OCI-LY3 (cell line): ENCODE measurements at regions not wholly inside any gene's neighbourhood (a gene's known extent, or its start where the extent isn't known, plus 50 kb on each side); places are given as distances from the start of the nearest gene placed in this dataset.

ENCODE experiments used
- EZH2phosphoT487 ChIP-seq: fragments of 200-600 bp; shearing (Covaris generic); IDR thresholded peaks from 2 replicates; pipeline ENCODE4 v1.6.1; 2018; ENCODE audit warnings: antibody characterized with exemption, mixed run types, low read depth
- TF ChIP-seq, protein P1 (sequence below): fragments of 200-600, 300-600 bp; sonication (generic); IDR thresholded peaks from 2 replicates; pipeline ENCODE4 v1.5.1; 2014; ENCODE audit warnings: antibody characterized with exemption, low read length, low read depth

DNA sequence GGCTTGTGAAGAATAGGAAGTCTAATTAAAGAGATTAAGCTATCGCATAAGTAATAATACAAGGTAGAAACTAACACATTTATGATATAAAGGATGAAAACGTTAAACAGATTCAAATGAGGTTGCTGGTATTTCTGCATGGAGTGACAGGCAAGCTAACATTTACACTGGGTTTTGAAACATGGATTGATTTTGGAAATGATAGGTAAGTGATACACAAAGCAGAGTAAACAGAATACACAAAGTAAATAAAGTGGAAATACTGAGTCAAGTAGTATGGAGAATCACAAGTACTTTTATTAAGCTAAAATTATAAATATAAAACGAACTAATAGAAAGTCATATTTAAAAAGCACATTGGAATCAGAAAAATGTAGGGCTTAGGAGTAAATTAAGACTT, 665.3 kb downstream of the STPG2 start:
- TF ChIP-seq, protein P1, sequence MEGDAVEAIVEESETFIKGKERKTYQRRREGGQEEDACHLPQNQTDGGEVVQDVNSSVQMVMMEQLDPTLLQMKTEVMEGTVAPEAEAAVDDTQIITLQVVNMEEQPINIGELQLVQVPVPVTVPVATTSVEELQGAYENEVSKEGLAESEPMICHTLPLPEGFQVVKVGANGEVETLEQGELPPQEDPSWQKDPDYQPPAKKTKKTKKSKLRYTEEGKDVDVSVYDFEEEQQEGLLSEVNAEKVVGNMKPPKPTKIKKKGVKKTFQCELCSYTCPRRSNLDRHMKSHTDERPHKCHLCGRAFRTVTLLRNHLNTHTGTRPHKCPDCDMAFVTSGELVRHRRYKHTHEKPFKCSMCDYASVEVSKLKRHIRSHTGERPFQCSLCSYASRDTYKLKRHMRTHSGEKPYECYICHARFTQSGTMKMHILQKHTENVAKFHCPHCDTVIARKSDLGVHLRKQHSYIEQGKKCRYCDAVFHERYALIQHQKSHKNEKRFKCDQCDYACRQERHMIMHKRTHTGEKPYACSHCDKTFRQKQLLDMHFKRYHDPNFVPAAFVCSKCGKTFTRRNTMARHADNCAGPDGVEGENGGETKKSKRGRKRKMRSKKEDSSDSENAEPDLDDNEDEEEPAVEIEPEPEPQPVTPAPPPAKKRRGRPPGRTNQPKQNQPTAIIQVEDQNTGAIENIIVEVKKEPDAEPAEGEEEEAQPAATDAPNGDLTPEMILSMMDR: no peak
- TF ChIP-seq EZH2phosphoT487: no peak
